A673 (cell line): ENCODE measurements at regions not wholly inside any gene's neighbourhood (a gene's known extent, or its start where the extent isn't known, plus 50 kb on each side); places are given as distances from the start of the nearest gene placed in this dataset.

Source experiments
- EZH2 ChIP-seq: fragments of 200-600 bp; sonication (generic); IDR thresholded peaks from 2 replicates; pipeline ENCODE4 v1.6.1; 2017; ENCODE audit warnings: borderline replicate concordance, low read depth, mild to moderate bottlenecking, mixed read lengths, antibody characterized with exemption, low read length; ENCODE audit not compliant: poor library complexity, severe bottlenecking
- TF ChIP-seq, protein P1 (sequence below): fragments of 300-800, 200-600 bp; sonication (generic); conservative IDR thresholded peaks from 2 replicates; pipeline ENCODE4 v1.5.1; 2017; ENCODE audit warnings: low read depth, mild to moderate bottlenecking, antibody characterized with exemption, low read length, moderate library complexity, mixed read lengths

DNA sequence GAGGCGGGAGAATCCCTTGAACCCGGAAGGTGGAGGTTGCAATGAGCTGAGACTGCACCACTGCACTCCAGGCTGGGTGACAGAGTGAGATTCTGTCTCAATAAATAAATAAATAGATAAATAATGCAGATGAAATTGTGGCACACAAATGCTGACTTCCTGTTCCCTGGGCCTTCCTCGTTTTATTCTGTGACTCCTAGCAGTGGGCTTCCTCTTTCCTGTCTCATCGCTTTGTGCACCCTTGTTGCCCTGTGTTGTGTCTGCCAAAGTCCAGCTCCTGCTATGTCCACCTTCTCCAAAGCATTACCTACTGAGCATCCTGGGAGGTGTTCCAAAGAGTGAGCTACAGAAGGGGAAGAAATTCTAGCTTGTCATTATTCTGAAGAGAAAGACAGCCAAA is 100.2 kb upstream of the TIAM2 start:
- no peak for TF ChIP-seq EZH2
- TF ChIP-seq, protein P1, sequence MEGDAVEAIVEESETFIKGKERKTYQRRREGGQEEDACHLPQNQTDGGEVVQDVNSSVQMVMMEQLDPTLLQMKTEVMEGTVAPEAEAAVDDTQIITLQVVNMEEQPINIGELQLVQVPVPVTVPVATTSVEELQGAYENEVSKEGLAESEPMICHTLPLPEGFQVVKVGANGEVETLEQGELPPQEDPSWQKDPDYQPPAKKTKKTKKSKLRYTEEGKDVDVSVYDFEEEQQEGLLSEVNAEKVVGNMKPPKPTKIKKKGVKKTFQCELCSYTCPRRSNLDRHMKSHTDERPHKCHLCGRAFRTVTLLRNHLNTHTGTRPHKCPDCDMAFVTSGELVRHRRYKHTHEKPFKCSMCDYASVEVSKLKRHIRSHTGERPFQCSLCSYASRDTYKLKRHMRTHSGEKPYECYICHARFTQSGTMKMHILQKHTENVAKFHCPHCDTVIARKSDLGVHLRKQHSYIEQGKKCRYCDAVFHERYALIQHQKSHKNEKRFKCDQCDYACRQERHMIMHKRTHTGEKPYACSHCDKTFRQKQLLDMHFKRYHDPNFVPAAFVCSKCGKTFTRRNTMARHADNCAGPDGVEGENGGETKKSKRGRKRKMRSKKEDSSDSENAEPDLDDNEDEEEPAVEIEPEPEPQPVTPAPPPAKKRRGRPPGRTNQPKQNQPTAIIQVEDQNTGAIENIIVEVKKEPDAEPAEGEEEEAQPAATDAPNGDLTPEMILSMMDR, result no peak
